Keratinocyte (primary cell): ENCODE measurements at regions not wholly inside any gene's neighbourhood (a gene's known extent, or its start where the extent isn't known, plus 50 kb on each side); places are given as distances from the start of the nearest gene placed in this dataset.

Source experiments
- CTCF ChIP-seq, 3 experiments: IDR thresholded peaks in 1 of 3; conservative IDR thresholded peaks in 1 of 3; optimal IDR thresholded peaks in 1 of 3; 2 replicates in 2 of 3; 3 replicates in 1 of 3; pipeline versions ENCODE3 to v1.5.1; 2011; ENCODE audit warnings: low read length in 3 of 3, mild to moderate bottlenecking in 3 of 3, moderate library complexity in 2 of 3, control low read depth in 1 of 3, inconsistent platforms in 1 of 3; ENCODE audit not compliant: insufficient read depth in 2 of 3; ENCODE audit errors: extremely low read depth in 1 of 3
- EZH2 ChIP-seq: IDR thresholded peaks from one replicate; pipeline ENCODE4 v1.6.1; 2012; ENCODE audit warnings: inconsistent platforms, mild to moderate bottlenecking, low read length, moderate library complexity

GRCh38 chr3:72681598-72681997, 166.6 kb downstream of the SHQ1 start:
- TF ChIP-seq CTCF (optimal IDR thresholded peaks at IDR 0.05 in 1 of 3, IDR thresholded peaks at IDR 0.05 in 1 of 3, conservative IDR thresholded peaks at IDR 0.05 in 1 of 3; ENCODE audit: extremely low read depth in 1 of 3, insufficient read depth in 2 of 3, low read length in 3 of 3) (no peak), EZH2 (no peak)
